GM08714 (cell line): ENCODE measurements at regions not wholly inside any gene's neighbourhood (a gene's known extent, or its start where the extent isn't known, plus 50 kb on each side); places are given as distances from the start of the nearest gene placed in this dataset.
"Not testable (repeated sequence)": the region's sequence is repeated elsewhere in the genome, so short reads cannot be mapped to it uniquely, and the experiment has no call there.

ENCODE experiments used
- H3K4me3 ChIP-seq: fragments of 200-500 bp; sonication (Bioruptor generic); 2 replicates; pipeline ENCODE4 v1.5.1; 2014; ENCODE audit warnings: mild to moderate bottlenecking, low read length, inconsistent platforms
- ZNF274 ChIP-seq: IDR thresholded peaks from 2 replicates; pipeline ENCODE4 v1.6.1; 2012; ENCODE audit warnings: mild to moderate bottlenecking, low read depth, low read length

- no peak overlapping the region for H3K4me3 ChIP-seq
- TF ChIP-seq ZNF274, result no peak
Measured at GRCh38 chr4:112951362-112952312, 97.8 kb upstream of the ANK2 start.

- no peak for TF ChIP-seq ZNF274
Measured at GRCh38 chr4:112952313-112952700, 97.1 kb upstream of the ANK2 start.

GRCh38 chr4:112953262-112953661 lies 96.2 kb upstream of the ANK2 start:
- no peak for TF ChIP-seq ZNF274
- no peak overlapping the region for H3K4me3 ChIP-seq

More at GRCh38 chr4:112952313-112952700, 97.1 kb upstream of the ANK2 start:
- no peak overlapping the region for H3K4me3 ChIP-seq

GRCh38 chr4:112954286-112954685 lies 95.2 kb upstream of the ANK2 start:
- no peak overlapping the region for H3K4me3 ChIP-seq
- no peak for TF ChIP-seq ZNF274

GRCh38 chr4:112956484-112956896 lies 93.0 kb upstream of the ANK2 start:
- no peak for TF ChIP-seq ZNF274
- H3K4me3 ChIP-seq, result no peak overlapping the region

GRCh38 chr4:112957764-112958163 lies 91.7 kb upstream of the ANK2 start:
- not testable (repeated sequence) for H3K4me3 ChIP-seq

GRCh38 chr4:112966701-112967488 lies 82.6 kb upstream of the ANK2 start:
- no peak for TF ChIP-seq ZNF274
- H3K4me3 ChIP-seq, result no peak overlapping the region

GRCh38 chr4:112968451-112969159 lies 80.8 kb upstream of the ANK2 start:
- H3K4me3 ChIP-seq, result no peak overlapping the region
- no peak for TF ChIP-seq ZNF274

GRCh38 chr4:112970903-112971302 lies 78.5 kb upstream of the ANK2 start:
- TF ChIP-seq ZNF274, result no peak
- no peak overlapping the region for H3K4me3 ChIP-seq

GRCh38 chr4:112973750-112974251 lies 75.7 kb upstream of the ANK2 start:
- H3K4me3 ChIP-seq, result no peak overlapping the region
- no peak for TF ChIP-seq ZNF274

GRCh38 chr4:112975567-112976355 lies 73.7 kb upstream of the ANK2 start:
- TF ChIP-seq ZNF274, result no peak

GRCh38 chr4:112978691-112979472 lies 70.6 kb upstream of the ANK2 start:
- no peak overlapping the region for H3K4me3 ChIP-seq
- TF ChIP-seq ZNF274, result no peak

More at GRCh38 chr4:112975567-112976355, 73.7 kb upstream of the ANK2 start:
- H3K4me3 ChIP-seq, result no peak overlapping the region
